GM13976 (cell line): ENCODE measurements at regions not wholly inside any gene's neighbourhood (a gene's known extent, or its start where the extent isn't known, plus 50 kb on each side); places are given as distances from the start of the nearest gene placed in this dataset.
"Not testable (repeated sequence)": the region's sequence is repeated elsewhere in the genome, so short reads cannot be mapped to it uniquely, and the experiment has no call there.

Experiments
- DNase-seq: peaks from one replicate; pipeline ENCODE4 v3.0.0; 2012; ENCODE audit warnings: low spot score
- CTCF ChIP-seq: IDR thresholded peaks from 2 replicates; pipeline ENCODE4 v1.5.1; 2012; ENCODE audit warnings: borderline replicate concordance, mild to moderate bottlenecking; ENCODE audit not compliant: insufficient read depth; ENCODE audit errors: extremely low read depth, missing control alignments, control extremely low read depth
- in situ Hi-C: fragments of 300-500 bp; cut with MboI; formaldehyde crosslinking; loops from one replicate; pipeline ENCODE4 v1.12.0; 2022; ENCODE audit warnings: low sequenced_read_pairs, mixed read lengths, inconsistent platforms; ENCODE audit not compliant: unreplicated experiment

- in situ Hi-C loops = no loop called here
- DNase-seq = no peak
- TF ChIP-seq CTCF = no peak
These were observed 298.1 kb downstream of the MTX2 start for GRCh38 chr2:176567361-176567760.

- in situ Hi-C loops = no loop called here
- TF ChIP-seq CTCF = no peak
- DNase-seq = no peak
These were observed 300.3 kb downstream of the MTX2 start for GRCh38 chr2:176569574-176569973.

- in situ Hi-C loops = no loop called here
- no peak for DNase-seq
- no peak for TF ChIP-seq CTCF
These were observed 304.6 kb downstream of the MTX2 start for GRCh38 chr2:176573612-176574483.

GRCh38 chr2:176574484-176575236, 305.4 kb downstream of the MTX2 start:
- no peak for TF ChIP-seq CTCF
- DNase-seq = no peak
- in situ Hi-C loops = no loop called here

- in situ Hi-C loops = no loop called here
- TF ChIP-seq CTCF = no peak
- no peak for DNase-seq
These were observed 306.0 kb downstream of the MTX2 start for GRCh38 chr2:176575237-176575744.

- in situ Hi-C loops = no loop called here
- TF ChIP-seq CTCF = no peak
- no peak for DNase-seq
These were observed 307.8 kb downstream of the MTX2 start for GRCh38 chr2:176577054-176577453.

- in situ Hi-C loops, DNase-seq: not testable (repeated sequence)
These were observed 309.1 kb downstream of the MTX2 start for GRCh38 chr2:176578292-176578691.
